GM12878 (cell line): ENCODE measurements at regions not wholly inside any gene's neighbourhood (a gene's known extent, or its start where the extent isn't known, plus 50 kb on each side); places are given as distances from the start of the nearest gene placed in this dataset.

Experiments used
- ATAC-seq: fragments of 200-7000 bp; cut with Tn5 transposase; 3 replicates; pipeline ENCODE4 v1.9.1; 2020; ENCODE audit warnings: mild to moderate bottlenecking, moderate library complexity
- BruUV-seq: library from RNA; stranded (reverse); fragments of 400-500 nt; replicated peaks from 2 replicates; lab custom pipeline; 2021; lab: Mats Ljungman, UMichigan
- CTCF ChIA-PET: fragments of 300-600 bp; sonication (Branson Sonifier 250); formaldehyde crosslinking; extraction: SDS; loops from one replicate; lab custom pipeline; 2021; ENCODE audit warnings: inconsistent platforms; lab: Yijun Ruan, JAX
- POLR2A ChIA-PET: fragments of 350-600 bp; formaldehyde crosslinking; extraction: SDS; loops from one replicate; lab custom pipeline; 2021; ENCODE audit warnings: inconsistent platforms; lab: Charles Lee
- RAD21 ChIA-PET: fragments of 300-600 bp; sonication (Branson Sonifier 250); formaldehyde crosslinking; loops from one replicate; lab custom pipeline; 2023; ENCODE audit warnings: antibody characterized with exemption; ENCODE audit not compliant: unreplicated experiment; lab: Charles Lee
- SMC1A ChIA-PET: fragments of 300-600 bp; sonication (Branson Sonifier 250); formaldehyde crosslinking; loops from one replicate; lab custom pipeline; 2023; ENCODE audit not compliant: unreplicated experiment, uncharacterized antibody; lab: Charles Lee
- DNase-seq: peaks from one replicate; pipeline ENCODE4 v3.0.0-alpha.2; 2011; ENCODE audit warnings: low read depth, low spot score
- FAIRE-seq: peaks from 3 replicates; lab custom pipeline; 2011; peaks lifted over from hg19 to GRCh38; lab: Jason Lieb, UNC
- H2AFZ ChIP-seq: 2 replicates; pipeline ENCODE4 v1.6.0; 2011; ENCODE audit warnings: low read depth, low read length, control low read depth; ENCODE audit not compliant: control insufficient read depth
- H3K27ac ChIP-seq: 2 replicates; pipeline ENCODE4 v1.5.1; 2011; ENCODE audit warnings: control low read depth; ENCODE audit not compliant: control insufficient read depth, insufficient read depth
- H3K27me3 ChIP-seq, 2 experiments: replicated peaks in 1 of 2; 2 replicates each; pipeline versions ENCODE4 v1.6.0 to v1.6.1; 2011; ENCODE audit warnings: low read length in 1 of 2; ENCODE audit not compliant: control insufficient read depth in 2 of 2, insufficient read depth in 2 of 2
- H3K36me3 ChIP-seq, 2 experiments: 2 replicates each; pipeline ENCODE4 v1.5.1; 2011; ENCODE audit warnings: low read length in 1 of 2; ENCODE audit not compliant: control insufficient read depth in 2 of 2, insufficient read depth in 2 of 2
- H3K4me1 ChIP-seq: 2 replicates; pipeline ENCODE4 v1.6.1; 2011; ENCODE audit warnings: mild to moderate bottlenecking, low read length, moderate library complexity, mixed read lengths; ENCODE audit not compliant: control insufficient read depth, insufficient read depth
- H3K4me2 ChIP-seq: 2 replicates; pipeline ENCODE4 v1.6.0; 2011; ENCODE audit warnings: control low read depth; ENCODE audit not compliant: control insufficient read depth, insufficient read depth
- H3K4me3 ChIP-seq: fragments of 200-600 bp; sonication (generic); 2 replicates; pipeline ENCODE4 v1.5.1; 2016
- H3K79me2 ChIP-seq: 2 replicates; pipeline ENCODE4 v1.6.0; 2011; ENCODE audit warnings: low read length; ENCODE audit not compliant: control insufficient read depth, insufficient read depth
- H3K9ac ChIP-seq: 2 replicates; pipeline ENCODE4 v1.8.0; 2011; ENCODE audit warnings: low read length, control low read depth, mixed read lengths; ENCODE audit not compliant: control insufficient read depth, insufficient read depth
- H3K9me3 ChIP-seq: replicated peaks from 3 replicates; pipeline ENCODE4 v1.5.1; 2011; ENCODE audit warnings: mild to moderate bottlenecking, low read length; ENCODE audit not compliant: control insufficient read depth, insufficient read depth
- H4K20me1 ChIP-seq: 2 replicates; pipeline ENCODE4 v1.6.0; 2011; ENCODE audit not compliant: control insufficient read depth, insufficient read depth
- CTCF ChIP-seq, 3 experiments: IDR thresholded peaks in 2 of 3; conservative IDR thresholded peaks in 1 of 3; 2 replicates each; pipeline ENCODE4 v1.5.1; 2011; ENCODE audit warnings: low read depth in 3 of 3, low read length in 3 of 3, mild to moderate bottlenecking in 3 of 3, control low read depth in 2 of 3, moderate library complexity in 2 of 3, inconsistent platforms in 1 of 3, mixed read lengths in 1 of 3; ENCODE audit not compliant: control insufficient read depth in 2 of 3, insufficient read depth in 1 of 3; ENCODE audit errors: extremely low read depth in 1 of 3
- EED ChIP-seq: sonication (generic); IDR thresholded peaks from 2 replicates; pipeline ENCODE4 v1.6.1; 2016; ENCODE audit warnings: antibody characterized with exemption, low read depth
- FOXK2 ChIP-seq: fragments of 450-650 bp; IDR thresholded peaks from 2 replicates; pipeline ENCODE4 v1.6.1; 2017; ENCODE audit warnings: mild to moderate bottlenecking, moderate library complexity
- JUNB ChIP-seq: IDR thresholded peaks from 2 replicates; pipeline ENCODE4 v1.6.1; 2016; ENCODE audit warnings: antibody characterized with exemption, mild to moderate bottlenecking
- KLF5 ChIP-seq: fragments of 450-650 bp; IDR thresholded peaks from 2 replicates; pipeline ENCODE4 v1.6.1; 2014; ENCODE audit warnings: mild to moderate bottlenecking; ENCODE audit not compliant: partially characterized antibody
- MEF2B ChIP-seq: fragments of 450-650 bp; IDR thresholded peaks from 2 replicates; pipeline ENCODE4 v1.6.1; 2018; ENCODE audit warnings: mild to moderate bottlenecking, moderate library complexity; ENCODE audit not compliant: partially characterized antibody, poor library complexity, severe bottlenecking
- RBBP5 ChIP-seq: fragments of 200-600 bp; sonication (generic); conservative IDR thresholded peaks from 2 replicates; pipeline ENCODE4 v1.6.1; 2016
- TAF1 ChIP-seq: IDR thresholded peaks from 2 replicates; pipeline ENCODE4 v1.6.1; 2011; ENCODE audit warnings: mild to moderate bottlenecking, low read depth, low read length, borderline replicate concordance
- ZBTB33 ChIP-seq: fragments of 450-650 bp; IDR thresholded peaks from 2 replicates; pipeline ENCODE4 v1.6.1; 2017; ENCODE audit warnings: mild to moderate bottlenecking
- ZBTB40 ChIP-seq: fragments of 450-650 bp; IDR thresholded peaks from 2 replicates; pipeline ENCODE4 v1.6.1; 2016; ENCODE audit warnings: mild to moderate bottlenecking, moderate library complexity, borderline replicate concordance
- ZNF592 ChIP-seq: fragments of 450-650 bp; IDR thresholded peaks from 2 replicates; pipeline ENCODE4 v1.6.1; 2017; ENCODE audit warnings: mild to moderate bottlenecking, moderate library complexity
- WGBS: methylation state at CpG from one replicate; pipeline ENCODE4 v1.1.6; 2016; ENCODE audit warnings: low lambda C conversion rate; ENCODE audit not compliant: insufficient replicate concordance, insufficient coverage; ENCODE audit errors: missing lambda C conversion rate; 5-methylcytosine and 5-hydroxymethylcytosine counted together
- in situ Hi-C: fragments of 300-500 bp; cut with MboI; formaldehyde crosslinking; loops from 9 replicates; pipeline ENCODE4 v1.14.3; 2018; ENCODE audit warnings: mixed read lengths
- intact Hi-C: fragments of 100-400 bp; cut with micrococcal nuclease; formaldehyde crosslinking; loops from one replicate; pipeline ENCODE4 v1.14.2; 2022; ENCODE audit not compliant: unreplicated experiment

GRCh38 chr3:4045756-4046155, 246.5 kb downstream of the LRRN1 start (continued):
- TF ChIP-seq ZBTB33 = no peak
- TF ChIP-seq RBBP5 = no peak
- TF ChIP-seq ZNF592 = no peak
- no peak for TF ChIP-seq TAF1

GRCh38 chr3:4047366-4047765, 248.1 kb downstream of the LRRN1 start:
- SMC1A ChIA-PET = interaction anchor here (0.6 kb wide), 1 partner anchor 205 kb away, joined by 3 read pairs; no protein-coding TSS in a partner anchor
- no peak overlapping the region for H3K27ac ChIP-seq
- RAD21 ChIA-PET = no interaction called here
- FAIRE-seq (no peak), DNase-seq (no peak), ATAC-seq (no peak)
- CTCF ChIA-PET = interaction anchor here (1.3 kb wide), 1 partner anchor 49 kb away, joined by 4 read pairs; no protein-coding TSS in a partner anchor
- no TSS peak for BruUV-seq
- WGBS = 0% methylated on average over 1 of the region's 1 CpG
- no peak overlapping the region for H2AFZ ChIP-seq
- intact Hi-C loops = no loop called here
- in situ Hi-C loops = no loop called here
- POLR2A ChIA-PET = no interaction called here
- no peaks in the 10 kb centered on the region for H3K4me1 ChIP-seq
- H3K27me3 ChIP-seq = no peaks in the 10 kb centered on the region
- H3K9me3 ChIP-seq = no peaks in the 10 kb centered on the region
- H3K4me3 ChIP-seq = no peak overlapping the region
- no peaks in the 10 kb centered on the region for H4K20me1 ChIP-seq
- H3K4me2 ChIP-seq = no peak overlapping the region
- H3K36me3 ChIP-seq = no peaks in the 10 kb centered on the region
- no peak overlapping the region for H3K9ac ChIP-seq
- H3K79me2 ChIP-seq = no peaks in the 10 kb centered on the region
- TF ChIP-seq KLF5 (no peak), MEF2B (no peak), FOXK2 (no peak), CTCF (IDR thresholded peaks at IDR 0.05 in 2 of 3, conservative IDR thresholded peaks at IDR 0.05 in 1 of 3; ENCODE audit: control insufficient read depth in 2 of 3, extremely low read depth in 1 of 3, insufficient read depth in 1 of 3, low read depth in 3 of 3, low read length in 3 of 3) (no peak), EED (no peak), JUNB (no peak), ZBTB40 (no peak)
